Activated T-cell treated with anti-CD3 and anti-CD28 coated beads, Interleukin-2, amount 50 U/mL, for 72 hours (primary cell): ENCODE measurements at regions not wholly inside any gene's neighbourhood (a gene's known extent, or its start where the extent isn't known, plus 50 kb on each side); places are given as distances from the start of the nearest gene placed in this dataset.

Source experiments
- ATAC-seq, 2 donors: fragments of 150-1000 bp; cut with Tn5 transposase; replicated peaks in 1 of 2; 2 replicates each; pipeline ENCODE4 v1.10.0; 2021; ENCODE audit warnings: moderate library complexity in 2 of 2, mild to moderate bottlenecking in 1 of 2
- DNase-seq, 2 donors: peaks; one replicate each; pipeline ENCODE4 v3.0.0; 2021 to 2022; ENCODE audit warnings: mixed read lengths in 1 of 2
- H3K27ac Mint-ChIP-seq: one replicate; pipeline ENCODE4 v1.8.0; 2022; ENCODE audit warnings: mild to moderate bottlenecking, moderate library complexity, mixed read lengths
- H3K27me3 Mint-ChIP-seq: one replicate; pipeline ENCODE4 v1.8.0; 2022; ENCODE audit warnings: low read depth, mixed read lengths
- H3K36me3 Mint-ChIP-seq, 2 donors: one replicate each; pipeline ENCODE4 v1.8.0; 2022; ENCODE audit warnings: mixed read lengths in 2 of 2, mild to moderate bottlenecking in 1 of 2; ENCODE audit not compliant: insufficient read depth in 2 of 2
- H3K4me1 Mint-ChIP-seq: one replicate; pipeline ENCODE4 v1.8.0; 2022; ENCODE audit warnings: low read depth, mixed read lengths
- H3K4me3 Mint-ChIP-seq, 2 donors: one replicate each; pipeline ENCODE4 v1.8.0; 2022; ENCODE audit warnings: mild to moderate bottlenecking in 2 of 2, mixed read lengths in 2 of 2, moderate library complexity in 2 of 2
- H3K9me3 Mint-ChIP-seq, 2 donors: one replicate each; pipeline ENCODE4 v1.8.0; 2022; ENCODE audit warnings: mixed read lengths in 2 of 2

DNA sequence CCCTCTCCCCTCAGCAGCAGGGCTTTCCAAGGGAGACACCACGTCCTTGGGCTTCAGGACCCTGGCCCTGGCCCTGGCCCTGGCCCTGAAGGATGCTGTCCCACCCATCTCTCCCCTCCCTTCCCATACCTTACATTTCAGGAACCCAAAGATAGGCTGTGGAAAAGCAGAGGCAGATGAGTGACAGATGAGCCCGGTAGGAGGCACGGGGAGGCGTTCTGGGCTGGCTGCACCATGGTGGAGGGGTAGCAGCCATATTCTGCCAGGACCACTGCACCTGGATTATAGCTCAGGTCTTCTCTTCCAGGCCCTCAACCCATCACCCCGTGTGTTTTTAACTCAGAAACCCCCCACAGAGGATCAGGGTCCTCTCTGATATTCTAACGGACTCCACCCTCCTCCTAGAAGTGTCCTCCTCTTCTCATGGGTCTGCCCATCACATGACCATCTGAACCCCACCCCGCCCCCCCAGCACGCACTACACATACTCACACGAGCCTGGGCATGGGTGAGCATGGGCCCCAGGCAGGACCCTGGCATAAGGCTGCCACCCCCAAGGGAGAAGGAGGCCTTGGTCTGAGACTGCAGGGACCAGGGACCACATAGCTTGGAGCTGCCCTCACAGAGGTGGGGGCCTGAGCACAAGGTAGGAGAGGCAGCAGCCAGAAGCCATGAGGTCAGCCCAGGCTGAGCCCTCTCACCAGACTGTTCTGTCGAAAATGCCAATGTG is 220.8 kb upstream of the CDH4 start:
- H3K36me3 Mint-ChIP-seq, result no peaks in the 10 kb centered on the region

DNA sequence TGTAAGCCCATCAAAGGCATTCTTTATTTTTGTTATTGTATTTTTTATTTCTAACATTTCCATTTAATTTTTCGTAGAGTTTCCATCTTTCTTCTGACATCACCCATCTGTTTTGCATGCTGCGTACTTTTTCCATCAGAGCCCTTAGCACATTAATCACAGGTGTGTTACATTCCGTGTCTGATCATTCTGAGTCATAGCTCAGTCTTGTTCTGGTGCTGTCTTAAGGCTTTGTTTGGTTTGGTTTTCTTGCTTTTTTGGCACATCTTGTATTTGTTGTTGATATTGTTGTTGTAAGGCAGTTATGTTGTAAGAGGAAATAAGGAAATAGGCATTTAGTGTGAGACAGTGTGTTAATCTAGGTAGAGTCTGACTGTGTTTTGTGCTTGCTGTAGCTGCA is 214.6 kb upstream of the CDH4 start:
- H3K4me3 Mint-ChIP-seq, result no peak overlapping the region
- H3K27me3 Mint-ChIP-seq, result no peaks in the 10 kb centered on the region
- DNase-seq (no peak), ATAC-seq (no peak)
- H3K9me3 Mint-ChIP-seq, result peaks cover 2 to 8% of the 10 kb centered on the region in 2 donors
- H3K27ac Mint-ChIP-seq, result no peak overlapping the region
- H3K4me1 Mint-ChIP-seq, result no peaks in the 10 kb centered on the region
- H3K36me3 Mint-ChIP-seq, result no peaks in the 10 kb centered on the region

More for the DNA sequence above, 220.8 kb upstream of the CDH4 start:
- Mint-ChIP-seq H3K4me1 (no peaks in the 10 kb centered on the region), H3K4me3 (no peak overlapping the region), H3K27ac (no peak overlapping the region), H3K27me3 (no peaks in the 10 kb centered on the region), H3K9me3 (peaks cover 2 to 5% of the 10 kb centered on the region in 2 donors)
- no peak for DNase-seq
- ATAC-seq, result no peak

DNA sequence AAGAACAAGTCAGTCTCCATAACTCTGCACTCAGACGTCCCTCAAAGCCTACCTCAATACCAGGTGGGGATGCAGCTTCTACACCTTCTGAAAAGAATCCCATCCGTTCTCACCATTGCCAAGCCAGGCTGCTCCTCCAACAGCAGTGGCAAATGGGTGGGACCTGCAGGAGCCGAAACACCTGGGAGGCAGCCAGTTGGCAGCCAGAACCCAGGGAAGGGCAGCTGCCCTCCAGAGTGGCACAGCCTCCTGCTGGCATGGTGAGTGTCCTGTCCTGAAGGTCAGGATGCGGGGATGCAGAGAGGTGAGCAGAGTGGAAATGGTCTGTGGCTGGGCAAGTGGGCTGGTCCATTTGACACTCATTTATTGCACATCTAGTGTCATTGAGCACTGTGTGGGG is 210.6 kb upstream of the CDH4 start:
- DNase-seq (no peak), ATAC-seq (no peak)
- Mint-ChIP-seq H3K27me3 (no peaks in the 10 kb centered on the region), H3K4me1 (no peaks in the 10 kb centered on the region), H3K27ac (no peak overlapping the region), H3K36me3 (no peaks in the 10 kb centered on the region), H3K4me3 (no peak overlapping the region), H3K9me3 (peaks cover 0 to 5% of the 10 kb centered on the region in 2 donors)

DNA sequence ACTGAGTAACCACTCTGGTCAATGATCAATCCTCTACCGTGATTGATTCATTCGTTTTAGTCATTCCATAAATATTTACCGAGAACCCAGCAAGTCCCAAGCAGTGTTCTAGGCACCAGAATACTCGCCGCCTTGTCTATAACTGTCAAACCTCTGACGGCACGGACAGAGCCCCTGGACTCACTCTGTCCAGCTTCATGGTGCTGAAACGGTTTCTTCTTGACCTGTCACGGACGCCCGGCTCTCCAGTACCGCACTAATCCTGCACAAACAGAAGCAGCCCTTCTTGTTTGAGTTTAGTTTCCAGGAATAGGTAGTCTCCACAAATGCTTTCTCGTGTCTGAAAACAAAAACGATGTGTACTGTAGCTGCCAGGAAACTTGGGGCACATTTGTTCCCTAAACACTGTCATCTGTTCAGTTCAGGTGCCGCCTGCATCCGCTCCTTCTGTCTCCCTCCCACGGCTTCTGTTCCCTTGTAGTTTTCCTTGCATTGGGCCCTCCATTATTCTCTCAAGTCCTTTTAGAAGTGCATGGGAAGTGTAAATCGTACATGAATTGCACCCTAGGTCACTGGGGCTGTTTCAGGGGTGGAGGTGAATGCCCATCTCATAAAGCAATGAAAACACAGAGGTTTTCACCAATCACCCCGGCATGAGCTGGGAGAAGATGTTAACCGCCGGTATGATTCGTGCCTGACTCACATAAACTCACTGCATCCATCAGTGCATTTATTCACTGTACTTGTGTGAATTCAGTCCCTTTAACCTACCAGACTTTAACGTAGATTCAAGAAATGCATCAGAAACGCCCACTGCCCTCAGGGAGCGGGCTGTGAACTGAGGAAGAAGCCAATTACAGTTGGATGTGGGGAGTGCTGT is 209.3 kb upstream of the CDH4 start:
- H3K27ac Mint-ChIP-seq, result no peak overlapping the region

DNA sequence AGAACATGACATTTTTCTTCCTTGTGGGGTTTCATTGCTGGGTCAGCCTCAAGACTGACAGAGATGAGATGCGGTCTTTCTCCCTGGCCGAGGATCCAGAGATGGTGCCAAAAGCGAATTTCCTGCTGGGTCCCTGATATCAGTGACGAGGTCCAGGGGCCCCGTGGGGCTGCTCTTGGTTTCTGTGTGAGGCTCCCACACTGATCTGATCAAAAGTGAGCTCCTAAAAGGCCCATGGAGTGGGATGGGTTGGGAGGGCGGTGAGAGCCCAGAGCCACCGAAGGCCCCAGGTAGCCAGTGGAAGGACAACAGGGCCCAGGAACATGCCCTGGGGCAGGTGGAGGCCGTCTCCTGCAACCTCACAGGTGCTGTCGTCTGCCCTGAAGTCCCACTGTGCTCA is 208.4 kb upstream of the CDH4 start:
- Mint-ChIP-seq H3K36me3 (no peaks in the 10 kb centered on the region), H3K4me1 (no peaks in the 10 kb centered on the region), H3K9me3 (peaks cover 0 to 2% of the 10 kb centered on the region in 2 donors), H3K27me3 (no peaks in the 10 kb centered on the region), H3K4me3 (no peak overlapping the region), H3K27ac (no peak overlapping the region)
- no peak for ATAC-seq
- no peak for DNase-seq

More for the DNA sequence above, 209.3 kb upstream of the CDH4 start:
- no peak overlapping the region for H3K4me3 Mint-ChIP-seq
- H3K9me3 Mint-ChIP-seq, result peaks cover 0 to 3% of the 10 kb centered on the region in 2 donors
- no peaks in the 10 kb centered on the region for H3K36me3 Mint-ChIP-seq
- H3K4me1 Mint-ChIP-seq, result no peaks in the 10 kb centered on the region
- no peaks in the 10 kb centered on the region for H3K27me3 Mint-ChIP-seq
- ATAC-seq (no peak), DNase-seq (no peak)

DNA sequence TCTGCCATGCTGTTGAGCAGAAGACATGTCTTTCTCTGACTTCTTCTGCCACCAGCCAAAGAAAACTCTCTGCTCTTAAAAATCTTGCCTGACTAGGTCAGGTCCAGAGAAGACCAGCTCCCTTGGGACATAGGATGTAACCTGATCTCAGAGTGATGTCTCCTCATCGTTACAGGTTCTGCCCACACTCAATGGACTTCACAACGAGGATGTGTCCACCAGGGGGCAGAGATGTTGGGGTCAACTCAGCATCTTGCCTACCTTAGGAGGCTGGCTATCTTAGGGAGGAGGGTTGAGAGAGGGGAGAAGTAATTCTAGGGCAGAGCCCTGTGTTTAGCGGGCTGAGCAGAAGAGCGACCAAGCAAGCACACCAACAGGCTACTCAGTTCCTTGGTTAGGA is 207.6 kb upstream of the CDH4 start:
- no peak for DNase-seq
- no peak for ATAC-seq
- Mint-ChIP-seq H3K9me3 (peaks cover 0 to 2% of the 10 kb centered on the region in 2 donors), H3K4me1 (no peaks in the 10 kb centered on the region), H3K27ac (no peak overlapping the region), H3K27me3 (no peaks in the 10 kb centered on the region), H3K36me3 (no peaks in the 10 kb centered on the region), H3K4me3 (no peak overlapping the region)

DNA sequence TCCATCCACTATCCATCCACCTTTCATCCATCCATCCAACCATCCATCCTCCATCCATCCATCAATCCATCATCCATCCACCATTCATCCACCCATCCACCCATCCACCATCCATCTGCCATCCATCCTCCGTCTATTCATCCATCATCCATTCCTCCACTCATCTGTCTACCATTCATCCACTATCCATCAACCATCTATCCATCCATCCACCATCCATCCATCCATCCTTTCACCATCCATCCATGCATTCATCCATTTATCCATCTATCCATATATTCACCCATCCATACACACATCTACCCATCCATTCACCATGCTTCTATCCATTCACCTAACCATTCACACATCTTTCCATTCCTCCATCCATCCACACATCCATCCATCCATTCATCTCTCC is 207.0 kb upstream of the CDH4 start:
- Mint-ChIP-seq H3K27ac (no peak overlapping the region), H3K4me1 (no peaks in the 10 kb centered on the region), H3K36me3 (no peaks in the 10 kb centered on the region), H3K27me3 (no peaks in the 10 kb centered on the region), H3K9me3 (peaks cover 0 to 2% of the 10 kb centered on the region in 2 donors), H3K4me3 (no peak overlapping the region)
- ATAC-seq (no peak), DNase-seq (no peak)

DNA sequence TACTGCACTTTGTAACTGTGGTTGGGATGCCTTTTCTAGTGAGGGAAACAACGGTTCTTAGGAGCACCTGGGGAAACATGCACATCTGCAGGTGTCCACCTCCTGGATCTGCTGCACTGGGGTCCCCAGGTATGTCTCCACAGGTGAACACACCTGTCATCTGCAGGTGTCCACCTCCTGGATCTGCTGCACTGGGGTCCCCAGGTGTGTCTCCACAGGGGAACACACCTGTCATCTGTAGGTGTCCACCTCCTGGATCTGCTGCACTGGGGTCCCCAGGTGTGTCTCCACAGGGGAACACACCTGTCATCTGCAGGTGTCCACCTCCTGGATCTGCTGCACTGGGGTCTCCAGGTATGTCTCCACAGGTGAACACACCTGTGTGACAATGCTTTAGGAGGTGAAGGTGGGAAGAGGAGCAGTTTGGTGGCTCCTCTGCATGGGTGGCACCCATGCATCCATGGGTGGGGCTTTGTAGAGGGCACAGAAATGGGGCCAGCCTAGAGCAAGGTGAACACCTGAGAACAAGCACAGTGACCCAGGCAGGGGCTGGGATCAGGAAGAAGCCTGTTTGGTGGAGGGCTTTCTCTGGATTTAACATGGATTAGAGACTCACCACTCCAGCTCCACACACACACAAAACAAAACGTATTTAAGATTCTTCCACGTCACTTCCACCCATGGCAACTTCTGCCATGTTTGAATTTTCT is 206.0 kb upstream of the CDH4 start:
- Mint-ChIP-seq H3K36me3 (no peaks in the 10 kb centered on the region), H3K4me3 (no peak overlapping the region), H3K9me3 (peaks cover 0 to 2% of the 10 kb centered on the region in 2 donors), H3K4me1 (no peaks in the 10 kb centered on the region), H3K27ac (no peak overlapping the region), H3K27me3 (no peaks in the 10 kb centered on the region)
- no peak for DNase-seq
- ATAC-seq, result no peak

DNA sequence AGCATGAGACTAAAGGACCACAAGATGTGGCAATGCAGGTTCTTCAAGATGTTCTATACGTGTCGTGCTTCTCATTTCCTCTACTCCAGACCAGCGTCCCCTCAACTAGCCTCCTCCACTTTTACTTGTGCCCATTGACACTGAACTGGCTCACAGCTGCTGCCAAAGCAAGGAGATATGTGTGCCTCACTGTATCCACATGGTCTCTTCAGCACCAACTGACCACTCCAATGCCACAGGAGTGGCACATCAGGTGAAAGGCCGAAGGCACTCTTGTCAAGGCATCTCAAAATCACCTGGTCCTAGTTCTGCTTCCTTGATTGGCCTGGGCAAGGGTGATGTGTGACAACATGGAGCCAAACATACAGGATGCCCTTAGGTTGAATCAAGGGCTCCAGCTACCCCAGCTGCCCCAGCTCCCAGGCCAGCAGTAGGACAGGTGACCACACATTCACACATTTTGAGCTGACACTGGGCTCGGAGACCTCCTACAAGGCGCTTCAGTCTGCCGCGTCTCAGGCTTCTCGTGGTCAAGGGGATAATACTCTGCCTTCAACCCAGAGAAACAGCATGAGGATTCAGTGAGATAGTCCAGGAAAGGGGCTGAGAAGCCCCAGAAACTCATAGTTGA is 205.2 kb upstream of the CDH4 start:
- peaks cover 0 to 2% of the 10 kb centered on the region in 2 donors for H3K9me3 Mint-ChIP-seq
- no peak overlapping the region for H3K4me3 Mint-ChIP-seq
- DNase-seq (no peak), ATAC-seq (no peak)
- H3K36me3 Mint-ChIP-seq, result no peaks in the 10 kb centered on the region
- H3K27me3 Mint-ChIP-seq, result no peaks in the 10 kb centered on the region
- H3K27ac Mint-ChIP-seq, result no peak overlapping the region
- H3K4me1 Mint-ChIP-seq, result no peaks in the 10 kb centered on the region

DNA sequence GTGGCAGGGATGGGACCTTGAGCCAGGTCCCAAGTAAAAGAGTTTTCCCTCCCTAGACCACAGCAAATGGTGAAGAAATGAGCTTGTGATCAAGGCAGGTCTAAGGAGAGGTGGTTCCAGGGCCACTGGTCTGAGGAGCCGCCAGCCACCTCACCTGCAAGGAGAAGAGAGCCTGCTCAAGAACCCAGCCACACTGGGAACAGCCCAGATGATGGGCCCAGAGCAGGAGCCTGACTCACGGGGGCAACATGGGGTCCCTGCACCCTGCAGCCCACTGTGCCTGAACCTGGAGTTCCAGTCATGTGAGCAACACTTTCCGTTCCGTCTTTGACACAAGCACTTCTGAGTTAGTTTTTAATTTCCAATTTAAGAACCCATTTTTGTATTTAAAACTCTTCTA is 204.5 kb upstream of the CDH4 start:
- Mint-ChIP-seq H3K9me3 (peaks cover 0 to 2% of the 10 kb centered on the region in 2 donors), H3K36me3 (no peaks in the 10 kb centered on the region), H3K27ac (no peak overlapping the region), H3K4me1 (no peaks in the 10 kb centered on the region), H3K27me3 (no peaks in the 10 kb centered on the region), H3K4me3 (no peak overlapping the region)
- DNase-seq (no peak), ATAC-seq (no peak)

DNA sequence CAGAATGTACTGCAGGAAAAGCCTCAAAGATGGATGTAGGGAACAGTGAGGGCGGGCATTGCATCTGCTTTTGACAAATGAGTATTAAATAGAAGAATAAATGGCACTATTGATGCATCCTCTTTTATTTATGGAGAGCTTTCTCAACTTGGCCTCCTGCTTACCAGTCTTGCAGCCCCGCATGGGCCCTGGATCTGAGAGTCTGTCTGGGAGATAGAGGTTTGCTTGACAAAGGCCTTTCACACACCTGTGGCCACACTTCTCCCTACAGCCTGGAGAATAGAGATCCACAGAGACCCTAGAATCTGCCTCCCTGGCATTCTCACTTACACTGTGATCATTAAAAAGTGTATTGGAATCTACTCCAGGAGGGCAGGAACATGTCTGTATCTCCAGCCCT is 203.8 kb upstream of the CDH4 start:
- Mint-ChIP-seq H3K4me3 (no peak overlapping the region), H3K4me1 (no peaks in the 10 kb centered on the region), H3K27ac (no peak overlapping the region), H3K27me3 (no peaks in the 10 kb centered on the region), H3K9me3 (peaks cover 0 to 2% of the 10 kb centered on the region in 2 donors), H3K36me3 (no peaks in the 10 kb centered on the region)
- no peak for DNase-seq
- ATAC-seq, result no peak

DNA sequence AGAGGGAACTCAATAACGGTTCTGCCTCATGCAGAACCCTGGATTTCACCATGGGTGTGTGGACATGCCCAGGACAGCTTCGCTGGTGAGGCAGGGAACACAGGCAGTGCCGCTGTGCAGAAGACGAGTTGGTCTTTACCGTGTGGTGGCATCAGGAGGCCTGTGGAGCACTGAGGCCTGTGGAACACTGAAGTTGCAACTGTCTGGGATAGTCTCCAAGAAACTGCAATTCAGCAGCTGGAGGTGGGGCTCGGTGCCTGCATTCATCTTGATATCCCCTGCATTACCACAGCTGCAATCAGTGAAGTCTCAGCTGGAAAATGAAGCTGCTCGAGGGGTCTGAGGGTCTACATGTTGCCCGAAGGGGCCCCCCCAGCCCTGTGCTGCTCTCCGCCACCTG is 202.4 kb upstream of the CDH4 start:
- H3K27me3 Mint-ChIP-seq, result no peaks in the 10 kb centered on the region
- H3K4me3 Mint-ChIP-seq, result no peak overlapping the region
- no peaks in the 10 kb centered on the region for H3K36me3 Mint-ChIP-seq
- no peak overlapping the region for H3K27ac Mint-ChIP-seq
- ATAC-seq, result no peak
- no peaks in the 10 kb centered on the region for H3K4me1 Mint-ChIP-seq
- H3K9me3 Mint-ChIP-seq, result peaks cover 0 to 2% of the 10 kb centered on the region in 2 donors
- DNase-seq, result no peak
